ENCODE measurements at regions not wholly inside any gene's neighbourhood (a gene's known extent, or its start where the extent isn't known, plus 50 kb on each side); places are given as distances from the start of the nearest gene placed in this dataset.

DNA sequence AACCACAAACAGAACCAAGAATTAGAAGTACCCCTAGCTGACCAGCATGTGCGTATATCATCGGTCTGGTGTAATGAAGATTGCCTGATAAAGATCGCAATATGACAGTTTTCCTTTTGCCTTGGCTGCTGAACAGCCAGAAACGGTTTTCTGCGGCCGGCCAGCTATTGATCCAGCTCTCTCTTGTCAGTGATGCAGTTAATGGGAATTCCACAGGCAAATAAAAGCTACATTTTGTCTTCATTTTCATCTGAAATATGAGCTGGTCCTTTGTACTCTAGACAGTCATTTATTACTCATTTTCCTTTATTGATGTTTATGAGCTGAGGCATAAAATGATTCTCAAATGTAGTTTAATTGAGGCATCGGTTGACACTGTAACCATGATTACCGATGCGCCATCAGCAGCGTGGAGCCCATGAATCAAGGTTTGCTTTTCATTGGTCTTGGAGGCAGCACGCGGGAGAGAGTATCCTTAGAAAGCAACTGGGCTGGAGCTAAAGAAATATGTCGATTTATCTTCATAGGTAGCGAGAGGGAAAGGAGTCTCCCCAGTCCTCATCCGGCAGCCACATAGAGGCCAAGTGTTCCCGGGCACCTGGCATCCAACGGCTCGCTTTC lies 535.2 kb downstream of the GALR1 start:
- no peak for DNase-seq (ENCODE audit: low read depth)
- no peak for TF ChIP-seq CTCF (conservative IDR thresholded peaks at IDR 0.05; ENCODE audit: low read depth, low read length)
- H3K4me3 ChIP-seq (ENCODE audit: low read depth, low read length) = no peak overlapping the region

DNA sequence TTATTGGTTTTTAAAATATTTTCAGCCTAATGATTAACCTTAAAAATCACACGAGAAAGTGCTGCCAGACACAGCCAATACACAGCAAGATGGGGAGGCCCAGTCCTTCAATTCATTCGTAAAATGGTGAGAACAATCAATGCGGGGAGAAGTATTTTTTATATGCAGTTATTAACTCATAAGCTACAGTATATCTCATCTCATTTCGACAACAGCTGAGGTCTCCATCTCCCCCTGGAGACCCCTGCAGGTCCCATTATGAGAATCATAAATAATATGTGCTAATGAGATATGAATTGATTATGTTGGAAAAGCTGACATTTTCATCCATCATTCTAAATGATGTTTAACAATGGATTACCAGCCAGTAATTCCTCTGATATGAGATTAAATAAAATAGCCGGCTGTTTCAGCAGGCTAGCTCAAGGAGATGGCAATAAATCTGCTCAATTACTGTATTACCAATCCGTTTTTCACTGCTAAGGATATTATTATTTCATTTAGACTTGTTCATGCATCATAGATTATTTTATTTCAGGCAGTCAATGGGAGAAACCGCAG lies 535.8 kb downstream of the GALR1 start:
- no peak for DNase-seq (ENCODE audit: low read depth)
- H3K4me3 ChIP-seq (ENCODE audit: low read depth, low read length) = no peak overlapping the region
- TF ChIP-seq CTCF (conservative IDR thresholded peaks at IDR 0.05; ENCODE audit: low read depth, low read length) = no peak

DNA sequence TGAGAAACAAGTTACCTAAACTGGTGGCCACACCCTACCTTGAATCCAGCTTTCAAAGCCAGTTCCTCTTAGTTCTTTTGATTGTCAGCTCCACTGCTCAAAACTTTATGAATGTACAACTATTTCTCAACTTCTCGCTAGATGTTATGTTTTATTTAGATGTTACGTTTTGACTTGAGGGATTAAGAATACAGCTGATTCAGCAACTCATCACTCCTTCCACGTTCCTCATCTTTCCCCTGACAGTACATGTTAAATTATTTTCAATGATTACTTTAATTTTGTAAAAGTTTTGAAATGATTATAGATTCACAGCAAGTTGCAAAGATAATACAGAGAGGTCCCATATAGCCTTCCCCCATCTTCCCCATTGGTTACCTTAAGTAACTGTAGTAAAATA lies 553.4 kb downstream of the GALR1 start:
- no peak for DNase-seq (ENCODE audit: low read depth)
- TF ChIP-seq CTCF (conservative IDR thresholded peaks at IDR 0.05; ENCODE audit: low read depth, low read length) = no peak
- H3K4me3 ChIP-seq (ENCODE audit: low read depth, low read length) = no peak overlapping the region

GRCh38 chr18:77804382-77804781 lies 554.7 kb downstream of the GALR1 start:
- no peak for TF ChIP-seq CTCF (conservative IDR thresholded peaks at IDR 0.05; ENCODE audit: low read depth, low read length)
- H3K4me3 ChIP-seq (ENCODE audit: low read depth, low read length) = no peak overlapping the region
- no peak for DNase-seq (ENCODE audit: low read depth)

GRCh38 chr18:77807650-77808049 lies 558.0 kb downstream of the GALR1 start:
- no peak overlapping the region for H3K4me3 ChIP-seq (ENCODE audit: low read depth, low read length)
- TF ChIP-seq CTCF (conservative IDR thresholded peaks at IDR 0.05; ENCODE audit: low read depth, low read length) = no peak
- no peak for DNase-seq (ENCODE audit: low read depth)

GRCh38 chr18:77811503-77811902 lies 561.9 kb downstream of the GALR1 start:
- H3K4me3 ChIP-seq (ENCODE audit: low read depth, low read length) = no peak overlapping the region
- no peak for DNase-seq (ENCODE audit: low read depth)
- no peak for TF ChIP-seq CTCF (conservative IDR thresholded peaks at IDR 0.05; ENCODE audit: low read depth, low read length)
